Mesenchymal stem cell (in vitro differentiated cells and primary cell): ENCODE measurements at regions not wholly inside any gene's neighbourhood (a gene's known extent, or its start where the extent isn't known, plus 50 kb on each side); places are given as distances from the start of the nearest gene placed in this dataset.

Source experiments
- DNase-seq: peaks from one replicate; pipeline ENCODE4 v3.0.0-alpha.2; 2013
- H2AFZ ChIP-seq: one replicate; pipeline ENCODE4 v1.6.1; 2013; ENCODE audit warnings: low read depth, mild to moderate bottlenecking, control low read depth, inconsistent platforms, low read length, moderate library complexity
- H2AK5ac ChIP-seq: 2 replicates; pipeline ENCODE4 v1.6.1; 2013; ENCODE audit warnings: low read length, moderate library complexity, mild to moderate bottlenecking, inconsistent platforms; ENCODE audit not compliant: severe bottlenecking
- H2BK120ac ChIP-seq: one replicate; pipeline ENCODE4 v1.6.1; 2013; ENCODE audit warnings: low read depth, mild to moderate bottlenecking, inconsistent platforms, low read length, moderate library complexity
- H2BK12ac ChIP-seq, 2 experiments: one replicate each; pipeline ENCODE4 v1.6.1; 2013; ENCODE audit warnings: inconsistent platforms in 2 of 2, low read length in 2 of 2, mild to moderate bottlenecking in 2 of 2, moderate library complexity in 2 of 2, control low read depth in 1 of 2
- H2BK15ac ChIP-seq: one replicate; pipeline ENCODE4 v1.6.1; 2013; ENCODE audit warnings: mild to moderate bottlenecking, low read depth, inconsistent platforms; ENCODE audit not compliant: poor library complexity, severe bottlenecking
- H2BK5ac ChIP-seq: 2 replicates; pipeline ENCODE4 v1.6.1; 2013; ENCODE audit warnings: low read depth, mild to moderate bottlenecking, low read length, control low read depth, inconsistent platforms; ENCODE audit not compliant: poor library complexity, severe bottlenecking
- H3K14ac ChIP-seq, 2 experiments: one replicate each; pipeline ENCODE4 v1.6.1; 2013; ENCODE audit warnings: inconsistent platforms in 2 of 2, low read length in 2 of 2, control low read depth in 1 of 2, mild to moderate bottlenecking in 1 of 2, moderate library complexity in 1 of 2
- H3K18ac ChIP-seq, 2 experiments: one replicate each; pipeline ENCODE4 v1.6.1; 2013; ENCODE audit warnings: inconsistent platforms in 2 of 2, low read length in 2 of 2, control low read depth in 1 of 2, low read depth in 1 of 2, mild to moderate bottlenecking in 1 of 2
- H3K23ac ChIP-seq, 2 experiments: one replicate each; pipeline ENCODE4 v1.6.1; 2013; ENCODE audit warnings: inconsistent platforms in 2 of 2, low read length in 2 of 2, mild to moderate bottlenecking in 2 of 2, moderate library complexity in 2 of 2, control low read depth in 1 of 2
- H3K27ac ChIP-seq: 2 replicates; pipeline ENCODE4 v1.5.1; 2013; ENCODE audit warnings: mild to moderate bottlenecking, moderate library complexity, low read length, control low read depth, inconsistent platforms; ENCODE audit not compliant: poor library complexity, severe bottlenecking
- H3K27me3 ChIP-seq, 2 experiments: 2 replicates each; pipeline versions ENCODE4 v1.6.1 to v1.7.0; 2013; ENCODE audit warnings: low read length in 2 of 2, mild to moderate bottlenecking in 2 of 2, moderate library complexity in 2 of 2, control low read depth in 1 of 2, inconsistent platforms in 1 of 2; ENCODE audit not compliant: control insufficient read depth in 1 of 2, insufficient read depth in 1 of 2
- H3K36me3 ChIP-seq, 2 experiments: 2 replicates each; pipeline versions ENCODE4 v1.6.1 to v1.7.0; 2013; ENCODE audit warnings: low read length in 2 of 2, control low read depth in 1 of 2, inconsistent platforms in 1 of 2, low read depth in 1 of 2, mild to moderate bottlenecking in 1 of 2; ENCODE audit not compliant: insufficient read depth in 2 of 2, control insufficient read depth in 1 of 2
- H3K4ac ChIP-seq, 2 experiments: one replicate each; pipeline ENCODE4 v1.6.1; 2013; ENCODE audit warnings: inconsistent platforms in 2 of 2, low read length in 2 of 2, mild to moderate bottlenecking in 2 of 2, moderate library complexity in 2 of 2, control low read depth in 1 of 2, low read depth in 1 of 2
- H3K4me1 ChIP-seq: 2 replicates; pipeline ENCODE4 v1.6.1; 2013; ENCODE audit warnings: low read depth, low read length, control low read depth; ENCODE audit not compliant: control insufficient read depth, insufficient read depth
- H3K4me2 ChIP-seq: 2 replicates; pipeline ENCODE4 v1.6.1; 2013; ENCODE audit warnings: low read length, mild to moderate bottlenecking, inconsistent platforms; ENCODE audit not compliant: poor library complexity, severe bottlenecking
- H3K4me3 ChIP-seq, 2 experiments: 2 replicates each; pipeline versions ENCODE4 v1.5.1 to v1.7.0; 2013; ENCODE audit warnings: low read length in 2 of 2, mild to moderate bottlenecking in 2 of 2, control low read depth in 1 of 2, low read depth in 1 of 2; ENCODE audit not compliant: insufficient read depth in 1 of 2
- H3K79me1 ChIP-seq: replicated peaks from 2 replicates; pipeline ENCODE4 v1.6.1; 2013; ENCODE audit warnings: mild to moderate bottlenecking, control low read depth, low read length, inconsistent platforms; ENCODE audit not compliant: poor library complexity, severe bottlenecking
- H3K9ac ChIP-seq: 2 replicates; pipeline ENCODE4 v1.7.0; 2013; ENCODE audit warnings: mild to moderate bottlenecking, low read length, moderate library complexity
- H3K9me3 ChIP-seq: 2 replicates; pipeline ENCODE4 v1.7.0; 2013; ENCODE audit warnings: mild to moderate bottlenecking, low read length; ENCODE audit not compliant: control insufficient read depth
- H4K8ac ChIP-seq: one replicate; pipeline ENCODE4 v1.6.1; 2013; ENCODE audit warnings: inconsistent platforms, mild to moderate bottlenecking, low read length, moderate library complexity
- H4K91ac ChIP-seq: one replicate; pipeline ENCODE4 v1.6.1; 2013; ENCODE audit warnings: mild to moderate bottlenecking, low read length, inconsistent platforms
- WGBS: methylation state at CpG from one replicate; pipeline ENCODE4 v1.1.7; 2013; ENCODE audit warnings: mixed read lengths; 5-methylcytosine and 5-hydroxymethylcytosine counted together

DNA sequence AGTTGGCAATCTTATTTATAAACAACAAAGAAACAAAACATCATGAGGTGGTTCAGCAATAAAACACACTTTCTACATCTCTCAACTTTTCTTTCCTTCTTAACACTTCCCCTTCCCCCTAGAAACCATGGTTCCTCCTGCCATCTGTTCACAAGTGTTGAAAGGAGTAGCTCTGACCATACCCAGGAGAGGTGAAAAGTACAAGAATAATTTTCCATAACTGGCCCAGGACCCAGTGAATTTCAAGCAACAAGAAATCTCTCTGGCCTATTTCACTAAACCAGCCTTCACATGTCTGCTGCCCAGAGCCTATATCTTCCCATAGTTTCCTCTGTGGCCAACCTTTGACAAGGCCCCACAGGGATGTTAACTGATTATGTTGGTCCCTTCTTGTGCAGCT, 98.2 kb upstream of the CEP126 start:
- no peaks in the 10 kb centered on the region for H3K4me1 ChIP-seq
- no peak overlapping the region for H2AFZ ChIP-seq
- H3K14ac ChIP-seq, result no peak overlapping the region
- H3K27ac ChIP-seq, result no peak overlapping the region
- H2BK120ac ChIP-seq, result no peak overlapping the region
- no peak overlapping the region for H2BK5ac ChIP-seq
- H3K18ac ChIP-seq, result no peak overlapping the region
- H4K91ac ChIP-seq, result no peak overlapping the region
- H3K9me3 ChIP-seq, result no peaks in the 10 kb centered on the region
- DNase-seq, result no peak
- no peaks in the 10 kb centered on the region for H3K79me1 ChIP-seq
- H4K8ac ChIP-seq, result no peak overlapping the region
- H3K4me2 ChIP-seq, result no peak overlapping the region
- H2AK5ac ChIP-seq, result no peak overlapping the region
- H2BK15ac ChIP-seq, result no peak overlapping the region
- H3K36me3 ChIP-seq, result no peaks in the 10 kb centered on the region
- H3K9ac ChIP-seq, result no peak overlapping the region
- H3K4me3 ChIP-seq, result no peak overlapping the region
- no peaks in the 10 kb centered on the region for H3K27me3 ChIP-seq
- H3K4ac ChIP-seq, result no peak overlapping the region
- H2BK12ac ChIP-seq, result no peak overlapping the region
- H3K23ac ChIP-seq, result no peak overlapping the region

GRCh38 chr11:101812546-101812945, 102.3 kb upstream of the CEP126 start:
- Histone ChIP-seq H2AFZ (no peak overlapping the region), H3K79me1 (no peaks in the 10 kb centered on the region), H2BK120ac (no peak overlapping the region), H2BK12ac (no peak overlapping the region), H3K9me3 (no peaks in the 10 kb centered on the region), H3K4me3 (no peak overlapping the region), H3K23ac (no peak overlapping the region), H4K8ac (no peak overlapping the region), H3K14ac (no peak overlapping the region), H3K18ac (no peak overlapping the region), H3K4me2 (no peak overlapping the region), H3K27ac (no peak overlapping the region), H2AK5ac (no peak overlapping the region), H3K9ac (no peak overlapping the region), H3K4ac (no peak overlapping the region), H4K91ac (no peak overlapping the region), H3K36me3 (no peaks in the 10 kb centered on the region), H2BK5ac (no peak overlapping the region), H3K4me1 (no peaks in the 10 kb centered on the region), H2BK15ac (no peak overlapping the region), H3K27me3 (no peaks in the 10 kb centered on the region)
- DNase-seq, result no peak
- WGBS, result 88% methylated on average over 2 of the region's 2 CpGs

DNA sequence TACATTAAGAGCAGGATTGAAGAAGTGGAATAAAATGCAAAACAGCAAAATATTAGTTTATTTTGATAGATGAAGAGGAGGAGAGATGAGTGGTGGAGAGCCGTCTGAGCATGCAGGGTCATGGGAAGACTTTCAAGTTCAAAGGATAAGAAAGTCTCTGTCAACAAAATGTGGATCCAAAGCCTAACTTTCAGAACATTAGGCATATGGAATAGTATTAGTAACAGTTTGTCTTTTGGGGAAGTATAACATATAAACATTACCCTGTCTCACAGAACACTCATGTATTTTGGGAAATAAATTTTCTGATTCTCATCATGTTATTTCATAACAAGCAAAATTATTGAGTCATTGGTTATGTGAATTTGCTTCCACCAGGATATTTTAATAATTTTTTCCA, 104.3 kb upstream of the CEP126 start:
- H2BK12ac ChIP-seq, result no peak overlapping the region
- H2AK5ac ChIP-seq, result no peak overlapping the region

GRCh38 chr11:101807531-101807930, 107.3 kb upstream of the CEP126 start:
- Histone ChIP-seq H3K4me2 (no peak overlapping the region), H3K36me3 (no peaks in the 10 kb centered on the region), H3K27me3 (no peaks in the 10 kb centered on the region), H3K4me3 (no peak overlapping the region), H2BK12ac (no peak overlapping the region), H4K8ac (no peak overlapping the region), H2BK5ac (no peak overlapping the region), H3K14ac (no peak overlapping the region), H3K9ac (no peak overlapping the region), H2BK15ac (no peak overlapping the region), H3K9me3 (no peaks in the 10 kb centered on the region), H2AK5ac (no peak overlapping the region), H4K91ac (no peak overlapping the region), H3K79me1 (no peaks in the 10 kb centered on the region), H3K4ac (no peak overlapping the region), H2BK120ac (no peak overlapping the region), H3K4me1 (no peaks in the 10 kb centered on the region), H3K27ac (no peak overlapping the region), H3K23ac (no peak overlapping the region), H3K18ac (no peak overlapping the region), H2AFZ (no peak overlapping the region)
- WGBS, result 86% methylated on average over 1 of the region's 2 CpGs
- DNase-seq, result no peak

More for the DNA sequence above, 104.3 kb upstream of the CEP126 start:
- no peak overlapping the region for H3K18ac ChIP-seq
- DNase-seq, result no peak
- no peaks in the 10 kb centered on the region for H3K79me1 ChIP-seq
- no peaks in the 10 kb centered on the region for H3K36me3 ChIP-seq
- no peak overlapping the region for H2AFZ ChIP-seq
- no peak overlapping the region for H2BK120ac ChIP-seq
- H3K9ac ChIP-seq, result no peak overlapping the region
- no peak overlapping the region for H3K4ac ChIP-seq
- H2BK15ac ChIP-seq, result no peak overlapping the region
- no peak overlapping the region for H4K8ac ChIP-seq
- H3K27ac ChIP-seq, result no peak overlapping the region
- H3K23ac ChIP-seq, result no peak overlapping the region
- WGBS, result 86% methylated on average over 1 of the region's 1 CpG
- H3K14ac ChIP-seq, result no peak overlapping the region
- no peak overlapping the region for H4K91ac ChIP-seq
- no peaks in the 10 kb centered on the region for H3K4me1 ChIP-seq
- H3K27me3 ChIP-seq, result no peaks in the 10 kb centered on the region
- H3K4me2 ChIP-seq, result no peak overlapping the region
- no peaks in the 10 kb centered on the region for H3K9me3 ChIP-seq
- H3K4me3 ChIP-seq, result no peak overlapping the region
- no peak overlapping the region for H2BK5ac ChIP-seq
